AG09319 (cell line): ENCODE measurements at regions not wholly inside any gene's neighbourhood (a gene's known extent, or its start where the extent isn't known, plus 50 kb on each side); places are given as distances from the start of the nearest gene placed in this dataset.

ENCODE experiments used
- DNase-seq: peaks from one replicate; pipeline ENCODE4 v3.0.0-alpha.2; 2010; ENCODE audit warnings: low read depth; ENCODE audit errors: extremely low read depth
- TF ChIP-seq, protein P1 (sequence below): IDR thresholded peaks from 2 replicates; pipeline ENCODE4 v1.5.1; 2011; ENCODE audit warnings: low read depth, mild to moderate bottlenecking, inconsistent platforms, low read length, moderate library complexity

DNA sequence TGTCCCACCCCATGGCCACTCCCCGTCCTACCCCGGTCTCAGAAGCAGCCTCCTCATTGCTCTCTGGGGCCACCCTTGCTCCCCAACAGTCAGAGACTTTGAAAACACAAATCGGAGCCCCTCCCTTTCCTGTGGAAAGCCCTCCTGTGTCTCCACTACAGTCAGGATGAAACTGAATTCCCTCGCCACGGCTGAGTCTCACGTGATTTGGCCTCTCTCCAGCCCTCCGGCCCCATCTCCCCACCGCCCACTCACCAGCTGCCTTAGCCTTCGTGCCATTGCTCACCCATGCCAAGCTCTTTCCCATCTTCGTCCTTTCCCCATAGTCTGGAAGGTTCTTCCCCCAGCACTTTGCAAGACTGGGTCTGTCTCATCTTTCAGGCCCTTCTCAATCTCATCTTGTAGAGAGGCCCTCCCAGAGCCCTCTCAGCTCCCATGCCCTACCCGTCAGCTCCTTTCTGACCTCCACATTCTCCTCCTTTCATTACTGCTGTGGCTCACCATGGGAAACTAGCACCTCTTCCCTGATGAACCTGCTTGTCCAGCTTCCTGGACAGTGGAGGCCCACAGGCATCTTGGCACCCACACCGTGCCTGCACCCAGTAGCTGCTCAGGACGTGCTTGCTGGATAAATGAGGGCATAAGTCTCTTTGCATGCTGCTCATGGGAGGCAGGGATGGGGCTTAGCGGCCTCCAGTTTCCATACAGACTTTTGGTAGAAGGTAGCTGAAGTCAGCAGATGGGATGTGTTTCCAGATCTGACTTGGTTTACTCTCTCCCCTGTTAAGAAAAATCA lies 126.4 kb upstream of the COL5A1 start:
- TF ChIP-seq, protein P1, sequence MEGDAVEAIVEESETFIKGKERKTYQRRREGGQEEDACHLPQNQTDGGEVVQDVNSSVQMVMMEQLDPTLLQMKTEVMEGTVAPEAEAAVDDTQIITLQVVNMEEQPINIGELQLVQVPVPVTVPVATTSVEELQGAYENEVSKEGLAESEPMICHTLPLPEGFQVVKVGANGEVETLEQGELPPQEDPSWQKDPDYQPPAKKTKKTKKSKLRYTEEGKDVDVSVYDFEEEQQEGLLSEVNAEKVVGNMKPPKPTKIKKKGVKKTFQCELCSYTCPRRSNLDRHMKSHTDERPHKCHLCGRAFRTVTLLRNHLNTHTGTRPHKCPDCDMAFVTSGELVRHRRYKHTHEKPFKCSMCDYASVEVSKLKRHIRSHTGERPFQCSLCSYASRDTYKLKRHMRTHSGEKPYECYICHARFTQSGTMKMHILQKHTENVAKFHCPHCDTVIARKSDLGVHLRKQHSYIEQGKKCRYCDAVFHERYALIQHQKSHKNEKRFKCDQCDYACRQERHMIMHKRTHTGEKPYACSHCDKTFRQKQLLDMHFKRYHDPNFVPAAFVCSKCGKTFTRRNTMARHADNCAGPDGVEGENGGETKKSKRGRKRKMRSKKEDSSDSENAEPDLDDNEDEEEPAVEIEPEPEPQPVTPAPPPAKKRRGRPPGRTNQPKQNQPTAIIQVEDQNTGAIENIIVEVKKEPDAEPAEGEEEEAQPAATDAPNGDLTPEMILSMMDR: no peak
- no peak for DNase-seq

DNA sequence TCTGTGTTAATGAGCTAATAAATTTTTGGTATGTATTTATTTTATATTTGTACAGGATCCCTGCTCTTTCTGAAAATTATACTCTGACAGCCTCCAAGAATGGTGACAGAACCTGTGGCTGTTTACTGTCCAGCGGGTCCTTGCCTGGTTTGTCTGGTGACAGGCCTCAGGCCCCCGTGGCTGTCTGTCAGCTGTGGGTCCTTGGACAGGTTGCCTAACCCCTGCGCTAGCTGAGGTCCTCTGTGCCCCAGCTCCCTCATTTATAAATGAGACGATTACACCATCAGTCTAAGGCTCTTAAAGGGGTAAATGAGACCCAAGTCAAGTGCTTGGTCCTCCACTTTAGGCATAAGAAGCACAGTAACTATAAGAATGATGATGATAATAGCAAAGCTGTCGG lies 125.1 kb upstream of the COL5A1 start:
- TF ChIP-seq, protein P1: no peak
- no peak for DNase-seq

DNA sequence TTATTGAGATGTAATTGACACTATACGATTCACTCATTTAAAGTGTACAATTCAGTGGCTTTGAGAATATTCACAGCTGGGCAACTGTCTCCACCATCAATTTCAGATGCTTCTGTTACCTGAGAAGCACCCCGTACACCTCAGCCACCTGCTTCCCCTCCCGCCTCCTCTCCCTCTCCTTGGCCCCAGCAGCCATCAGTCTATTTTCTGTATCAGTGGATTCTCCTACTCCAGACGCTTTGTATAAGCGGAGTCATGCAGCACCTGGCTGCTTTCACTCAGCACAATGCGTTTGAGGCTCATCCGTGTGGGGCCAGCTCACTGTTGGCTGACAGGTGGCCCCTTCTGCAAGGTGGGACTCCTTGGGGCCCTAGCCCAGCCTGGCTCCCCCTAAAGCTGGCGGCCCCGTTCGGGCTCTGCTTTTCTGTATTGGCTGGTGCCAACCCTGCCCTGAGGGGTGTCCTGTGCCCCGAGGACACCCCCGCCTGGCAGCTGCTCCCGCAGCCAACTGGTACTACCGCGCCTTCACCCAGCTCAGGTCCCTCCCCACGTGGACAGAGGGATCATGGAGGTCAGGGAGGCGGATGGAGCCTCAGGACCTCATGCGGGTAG lies 124.4 kb upstream of the COL5A1 start:
- DNase-seq: no peak
- TF ChIP-seq, protein P1: no peak

DNA sequence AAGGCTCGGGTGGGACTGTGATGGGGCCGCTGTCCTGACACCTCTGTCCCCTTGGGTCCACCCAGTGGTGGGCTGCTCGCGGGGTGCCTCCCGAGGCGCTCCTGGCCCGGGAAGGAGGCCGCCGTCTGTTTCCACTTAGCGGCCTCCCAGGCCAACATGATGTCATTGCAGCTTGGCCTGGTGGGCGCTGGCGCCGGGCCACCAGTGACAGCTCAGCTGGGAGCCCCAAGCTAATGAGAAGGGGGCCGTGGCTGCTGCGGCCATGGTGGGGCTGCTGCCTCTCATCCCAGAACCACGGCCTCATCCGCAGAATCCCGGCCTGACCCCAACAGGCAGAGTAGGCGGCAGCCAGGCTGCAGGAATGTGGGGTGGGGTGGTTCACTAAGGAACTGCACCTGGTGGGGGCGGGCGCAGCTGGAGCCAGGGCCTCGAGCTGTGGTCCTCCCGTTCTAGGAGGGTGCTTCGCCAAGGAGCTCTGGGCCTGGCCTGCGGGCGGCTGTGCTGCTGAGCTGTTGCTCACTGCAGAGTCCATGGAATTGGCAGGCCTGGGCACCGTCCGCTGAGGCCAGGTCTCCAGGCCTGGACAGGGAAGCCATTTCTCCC lies 123.5 kb upstream of the COL5A1 start:
- TF ChIP-seq, protein P1: no peak
- DNase-seq: no peak

DNA sequence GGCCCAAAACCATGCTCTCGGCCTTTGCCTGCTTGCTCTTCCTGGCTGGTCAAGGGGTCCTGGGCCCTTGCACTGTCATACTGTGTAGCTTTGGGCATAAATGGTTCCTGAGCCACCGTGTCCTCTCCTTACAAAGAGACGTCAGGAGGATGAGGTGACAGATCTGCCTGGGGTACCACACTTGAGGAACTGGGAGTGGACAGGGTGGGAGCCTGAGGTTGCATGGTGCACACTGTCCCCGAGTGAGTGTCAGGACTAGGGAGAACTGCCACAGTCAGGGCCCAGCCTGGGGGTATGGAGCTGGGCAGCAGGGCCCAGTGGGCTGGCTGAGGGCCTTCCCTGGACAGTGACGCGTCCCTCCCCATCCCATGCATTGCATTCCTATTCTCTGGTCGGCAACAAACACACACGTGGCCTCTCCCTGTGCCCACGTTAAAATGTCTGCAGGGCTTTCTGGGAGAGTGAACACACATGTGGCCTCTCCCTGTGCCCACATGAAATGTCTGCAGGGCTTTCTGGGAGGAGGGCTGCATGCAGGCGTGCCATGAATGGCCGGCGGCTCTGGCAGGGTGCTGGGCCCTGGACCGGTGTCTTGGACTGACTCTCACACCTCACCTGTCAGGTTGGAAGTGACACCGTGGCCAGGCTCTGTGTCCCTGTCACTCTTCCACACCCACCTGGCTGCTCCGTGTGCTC lies 122.1 kb upstream of the COL5A1 start:
- TF ChIP-seq, protein P1: no peak
- DNase-seq: no peak

DNA sequence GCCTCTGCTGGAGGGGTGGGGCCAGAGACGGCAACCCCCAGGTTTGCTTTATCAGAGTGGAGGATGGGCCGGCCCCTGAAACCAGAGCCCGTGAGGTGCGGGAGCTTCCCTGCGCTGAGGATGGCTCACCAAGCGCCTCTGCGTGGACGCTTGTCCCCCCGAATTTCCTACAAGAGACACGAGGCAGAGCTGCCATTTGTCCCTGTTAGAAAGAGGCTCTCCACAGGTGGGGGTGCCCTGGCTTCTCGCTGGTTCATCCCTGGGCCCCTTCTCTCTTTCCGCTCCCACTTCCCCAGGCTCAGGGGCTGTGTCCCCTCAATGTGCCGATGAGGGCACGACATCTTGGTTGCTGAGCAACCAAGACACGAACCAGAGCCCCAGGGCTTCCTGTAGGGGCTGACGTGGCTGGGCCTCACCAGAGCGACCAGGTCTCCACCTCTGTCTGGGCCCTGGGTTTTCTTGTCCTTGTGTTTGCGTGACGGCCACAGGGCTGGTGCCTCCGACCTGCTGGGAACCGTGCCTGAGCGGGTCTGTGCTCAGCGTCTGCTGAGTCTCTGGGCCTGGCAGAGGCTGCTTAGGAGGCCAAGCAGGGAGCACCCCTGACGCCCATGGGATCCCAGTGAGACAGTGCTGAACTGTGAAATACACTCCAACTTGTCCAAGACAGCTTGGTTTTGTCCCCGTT lies 119.6 kb upstream of the COL5A1 start:
- TF ChIP-seq, protein P1: no peak
- no peak for DNase-seq
